ENCODE measurements at regions not wholly inside any gene's neighbourhood (a gene's known extent, or its start where the extent isn't known, plus 50 kb on each side); places are given as distances from the start of the nearest gene placed in this dataset.

GRCh38 chr22:25496396-25497064, 67.9 kb upstream of the GRK3 start:
- Histone ChIP-seq H3K4me1 (ENCODE audit: control insufficient read depth in 4 of 4, insufficient read depth in 4 of 4, low read length in 3 of 4) (peaks cover 0 to 4% (median 0%) of the 10 kb centered on the region in 4 donors), H3K9me3 (ENCODE audit: control insufficient read depth in 4 of 4, low read length in 3 of 4) (no peaks in the 10 kb centered on the region), H3K36me3 (ENCODE audit: control insufficient read depth in 4 of 4, insufficient read depth in 3 of 4, low read depth in 1 of 4, low read length in 3 of 4) (no peaks in the 10 kb centered on the region), H3K27me3 (ENCODE audit: control insufficient read depth in 4 of 4, insufficient read depth in 4 of 4, low read length in 3 of 4) (no peaks in the 10 kb centered on the region), H3K4me3 (ENCODE audit: low read depth in 1 of 3, low read length in 3 of 3) (no peak overlapping the region), H3K9ac (ENCODE audit: low read depth in 1 of 2, low read length in 2 of 2) (no peak overlapping the region), H3K27ac (ENCODE audit: low read depth in 1 of 2, low read length in 2 of 2) (no peak overlapping the region)
- TF ChIP-seq HNF4G (IDR thresholded peaks at IDR 0.05) (no peak), MAX (IDR thresholded peaks at IDR 0.05) (no peak), NR2F2 (IDR thresholded peaks at IDR 0.05) (no peak), FOXA2 (IDR thresholded peaks at IDR 0.05) (no peak), RXRA (IDR thresholded peaks at IDR 0.05) (no peak), CTCF (IDR thresholded peaks at IDR 0.05; ENCODE audit: low read depth, low read length, missing input control) (no peak)
- no peak for DNase-seq (ENCODE audit: low spot score)
- 67% methylated on average over 4 of the region's 4 CpGs for WGBS

- no peaks in the 10 kb centered on the region for H3K9me3 ChIP-seq (ENCODE audit: control insufficient read depth in 4 of 4, low read length in 3 of 4)
- DNase-seq (ENCODE audit: low spot score), result no peak
- no peak overlapping the region for H3K9ac ChIP-seq (ENCODE audit: low read depth in 1 of 2, low read length in 2 of 2)
- H3K36me3 ChIP-seq (ENCODE audit: control insufficient read depth in 4 of 4, insufficient read depth in 3 of 4, low read depth in 1 of 4, low read length in 3 of 4), result no peaks in the 10 kb centered on the region
- no peak overlapping the region for H3K4me3 ChIP-seq (ENCODE audit: low read depth in 1 of 3, low read length in 3 of 3)
- no peaks in the 10 kb centered on the region for H3K27me3 ChIP-seq (ENCODE audit: control insufficient read depth in 4 of 4, insufficient read depth in 4 of 4, low read length in 3 of 4)
- peaks cover 0 to 4% (median 0%) of the 10 kb centered on the region in 4 donors for H3K4me1 ChIP-seq (ENCODE audit: control insufficient read depth in 4 of 4, insufficient read depth in 4 of 4, low read length in 3 of 4)
- no peak for TF ChIP-seq GABPA (IDR thresholded peaks at IDR 0.05 in 1 of 2, conservative IDR thresholded peaks at IDR 0.05 in 1 of 2)
- no peak for TF ChIP-seq ZBTB33 (IDR thresholded peaks at IDR 0.05)
- TF ChIP-seq HNF4G (IDR thresholded peaks at IDR 0.05), result no peak
- TF ChIP-seq YY1 (IDR thresholded peaks at IDR 0.05), result no peak
- TF ChIP-seq MAX (IDR thresholded peaks at IDR 0.05), result no peak
- TF ChIP-seq SP1 (IDR thresholded peaks at IDR 0.05), result no peak
- 62% methylated on average over 2 of the region's 2 CpGs for WGBS
- H3K27ac ChIP-seq (ENCODE audit: low read depth in 1 of 2, low read length in 2 of 2), result no peak overlapping the region
Measured at GRCh38 chr22:25497181-25497641, 67.3 kb upstream of the GRK3 start.

GRCh38 chr22:25497716-25498115, 66.8 kb upstream of the GRK3 start:
- no peaks in the 10 kb centered on the region for H3K36me3 ChIP-seq (ENCODE audit: control insufficient read depth in 4 of 4, insufficient read depth in 3 of 4, low read depth in 1 of 4, low read length in 3 of 4)
- H3K4me3 ChIP-seq (ENCODE audit: low read depth in 1 of 3, low read length in 3 of 3), result no peak overlapping the region
- peaks cover 0 to 4% (median 0%) of the 10 kb centered on the region in 4 donors for H3K4me1 ChIP-seq (ENCODE audit: control insufficient read depth in 4 of 4, insufficient read depth in 4 of 4, low read length in 3 of 4)
- 77% methylated on average over 2 of the region's 2 CpGs for WGBS
- no peaks in the 10 kb centered on the region for H3K9me3 ChIP-seq (ENCODE audit: control insufficient read depth in 4 of 4, low read length in 3 of 4)
- H3K27ac ChIP-seq (ENCODE audit: low read depth in 1 of 2, low read length in 2 of 2), result no peak overlapping the region
- no peak overlapping the region for H3K9ac ChIP-seq (ENCODE audit: low read depth in 1 of 2, low read length in 2 of 2)
- DNase-seq (ENCODE audit: low spot score), result no peak
- H3K27me3 ChIP-seq (ENCODE audit: control insufficient read depth in 4 of 4, insufficient read depth in 4 of 4, low read length in 3 of 4), result no peaks in the 10 kb centered on the region
- TF ChIP-seq NR2F2 (IDR thresholded peaks at IDR 0.05) (no peak), MAX (IDR thresholded peaks at IDR 0.05) (no peak), HNF4A (conservative IDR thresholded peaks at IDR 0.05) (no peak), EGR1 (IDR thresholded peaks at IDR 0.05; ENCODE audit: low read depth in 2 of 2) (no peak), SP1 (IDR thresholded peaks at IDR 0.05) (no peak), RAD21 (IDR thresholded peaks at IDR 0.05) (no peak), ATF3 (IDR thresholded peaks at IDR 0.05) (no peak), RXRA (IDR thresholded peaks at IDR 0.05) (no peak), GABPA (IDR thresholded peaks at IDR 0.05 in 1 of 2, conservative IDR thresholded peaks at IDR 0.05 in 1 of 2) (no peak), ZBTB33 (IDR thresholded peaks at IDR 0.05) (no peak), CTCF (IDR thresholded peaks at IDR 0.05; ENCODE audit: low read depth, low read length, missing input control) (no peak), YY1 (IDR thresholded peaks at IDR 0.05) (no peak)
